ENCODE measurements at regions not wholly inside any gene's neighbourhood (a gene's known extent, or its start where the extent isn't known, plus 50 kb on each side); places are given as distances from the start of the nearest gene placed in this dataset.

DNA sequence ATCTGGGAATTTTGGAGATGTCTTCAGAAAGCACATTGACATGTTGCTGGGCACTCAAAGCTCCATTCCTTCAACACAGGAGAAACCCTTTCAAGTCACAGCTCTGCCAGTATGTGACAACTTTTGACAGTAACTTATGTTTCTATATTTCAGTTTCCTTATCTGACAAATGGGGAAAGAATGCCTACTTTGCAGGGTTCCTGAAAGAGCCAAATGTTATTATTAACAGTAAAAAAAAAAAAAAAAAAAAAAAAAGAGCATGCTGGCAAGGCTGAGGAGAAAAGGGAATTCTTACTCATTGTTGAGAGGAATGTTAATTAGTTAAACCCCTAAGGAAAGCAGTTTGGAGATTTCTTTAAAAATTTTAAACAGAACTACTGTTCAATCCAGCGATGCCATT lies 272.5 kb upstream of the TGFBR2 start:
- H3K27ac ChIP-seq = no peak overlapping the region
- H3K27me3 ChIP-seq = no peaks in the 10 kb centered on the region
- TF ChIP-seq POLR2A (IDR thresholded peaks at IDR 0.05) (no peak), POLR2AphosphoS5 (IDR thresholded peaks at IDR 0.05; ENCODE audit: insufficient read depth in 1 of 2, low read depth in 1 of 2) (no peak)
- TF ChIP-seq, protein P1, sequence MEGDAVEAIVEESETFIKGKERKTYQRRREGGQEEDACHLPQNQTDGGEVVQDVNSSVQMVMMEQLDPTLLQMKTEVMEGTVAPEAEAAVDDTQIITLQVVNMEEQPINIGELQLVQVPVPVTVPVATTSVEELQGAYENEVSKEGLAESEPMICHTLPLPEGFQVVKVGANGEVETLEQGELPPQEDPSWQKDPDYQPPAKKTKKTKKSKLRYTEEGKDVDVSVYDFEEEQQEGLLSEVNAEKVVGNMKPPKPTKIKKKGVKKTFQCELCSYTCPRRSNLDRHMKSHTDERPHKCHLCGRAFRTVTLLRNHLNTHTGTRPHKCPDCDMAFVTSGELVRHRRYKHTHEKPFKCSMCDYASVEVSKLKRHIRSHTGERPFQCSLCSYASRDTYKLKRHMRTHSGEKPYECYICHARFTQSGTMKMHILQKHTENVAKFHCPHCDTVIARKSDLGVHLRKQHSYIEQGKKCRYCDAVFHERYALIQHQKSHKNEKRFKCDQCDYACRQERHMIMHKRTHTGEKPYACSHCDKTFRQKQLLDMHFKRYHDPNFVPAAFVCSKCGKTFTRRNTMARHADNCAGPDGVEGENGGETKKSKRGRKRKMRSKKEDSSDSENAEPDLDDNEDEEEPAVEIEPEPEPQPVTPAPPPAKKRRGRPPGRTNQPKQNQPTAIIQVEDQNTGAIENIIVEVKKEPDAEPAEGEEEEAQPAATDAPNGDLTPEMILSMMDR (IDR thresholded peaks at IDR 0.05) = no peak
- no peaks in the 10 kb centered on the region for H3K9me3 ChIP-seq
- no peaks in the 10 kb centered on the region for H3K4me1 ChIP-seq
- no peaks in the 10 kb centered on the region for H3K36me3 ChIP-seq
- intact Hi-C loops (cut with DNase I) = no loop called here
- no peak for DNase-seq (ENCODE audit: extremely low spot score in 2 of 2)
- H3K4me3 ChIP-seq = no peak overlapping the region

DNA sequence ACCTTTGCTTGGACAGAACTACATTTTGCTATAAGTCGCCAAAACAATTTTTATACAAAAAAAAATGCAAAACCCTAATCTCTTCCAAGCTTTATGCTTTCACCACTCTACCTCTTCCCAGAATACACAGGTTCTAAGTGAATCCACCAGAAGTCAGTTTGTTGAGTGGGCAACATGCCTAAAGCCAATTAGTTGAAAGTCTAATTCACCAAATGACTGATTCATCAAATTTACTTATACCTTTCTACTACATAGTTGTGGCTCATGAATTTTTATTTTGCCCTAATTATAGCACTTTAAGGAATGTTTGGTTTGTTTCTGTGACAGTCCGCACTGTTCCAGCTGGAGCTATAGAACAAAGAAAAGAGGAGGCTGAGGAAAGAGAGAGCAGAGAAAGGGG lies 265.9 kb upstream of the TGFBR2 start:
- Histone ChIP-seq H3K27me3 (no peaks in the 10 kb centered on the region), H3K27ac (no peak overlapping the region), H3K4me1 (peaks cover 29% of the 10 kb centered on the region), H3K9me3 (no peaks in the 10 kb centered on the region), H3K36me3 (no peaks in the 10 kb centered on the region), H3K4me3 (no peak overlapping the region)
- intact Hi-C loops (cut with DNase I) = no loop called here
- TF ChIP-seq POLR2AphosphoS5 (IDR thresholded peaks at IDR 0.05; ENCODE audit: insufficient read depth in 1 of 2, low read depth in 1 of 2) (no peak), POLR2A (IDR thresholded peaks at IDR 0.05) (no peak)
- TF ChIP-seq, protein P1 (IDR thresholded peaks at IDR 0.05) = no peak
- DNase-seq (ENCODE audit: extremely low spot score in 2 of 2) = no peak

DNA sequence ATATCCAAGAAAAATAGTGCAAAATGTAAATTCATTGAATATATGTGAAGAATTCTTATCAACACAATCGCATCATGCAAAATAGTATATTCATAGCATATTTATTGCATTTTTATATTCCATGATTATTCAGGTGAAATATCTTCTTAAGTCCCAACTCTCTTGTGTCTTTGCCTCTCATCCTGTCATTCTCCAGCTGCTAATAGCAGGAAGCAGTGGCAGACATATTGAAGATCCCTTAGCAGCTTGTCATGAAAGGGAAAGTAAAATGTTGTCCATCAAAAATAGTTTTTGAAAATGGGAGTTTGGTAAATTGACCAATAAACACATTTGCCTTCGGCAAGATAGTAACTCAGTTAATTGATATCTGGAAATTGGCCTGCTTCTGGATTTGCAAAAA lies 265.3 kb upstream of the TGFBR2 start:
- no peak for DNase-seq (ENCODE audit: extremely low spot score in 2 of 2)
- Histone ChIP-seq H3K9me3 (no peaks in the 10 kb centered on the region), H3K4me1 (peaks cover 32% of the 10 kb centered on the region), H3K27me3 (no peaks in the 10 kb centered on the region), H3K27ac (no peak overlapping the region), H3K36me3 (no peaks in the 10 kb centered on the region), H3K4me3 (no peak overlapping the region)
- intact Hi-C loops (cut with DNase I) = no loop called here
- TF ChIP-seq POLR2AphosphoS5 (IDR thresholded peaks at IDR 0.05; ENCODE audit: insufficient read depth in 1 of 2, low read depth in 1 of 2) (no peak), POLR2A (IDR thresholded peaks at IDR 0.05) (no peak)
- TF ChIP-seq, protein P1 (IDR thresholded peaks at IDR 0.05) = no peak

DNA sequence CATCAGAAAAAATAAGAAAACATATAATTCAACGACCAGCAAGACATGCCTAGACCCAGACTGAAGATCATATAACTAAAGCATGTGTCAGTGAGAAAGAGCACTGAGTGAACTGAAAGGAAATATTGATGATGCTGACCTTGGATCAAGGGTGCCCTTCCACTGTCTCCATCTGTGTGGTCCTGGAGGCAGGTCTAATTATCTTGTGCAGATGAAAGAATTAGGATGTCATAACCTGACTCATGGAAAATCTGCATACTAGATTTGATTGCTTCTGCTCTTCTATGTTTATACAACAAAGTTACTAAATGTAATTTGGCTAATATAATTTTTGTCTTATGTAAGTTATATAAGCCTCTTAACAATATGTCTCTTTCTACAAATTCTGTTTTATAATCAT lies 264.6 kb upstream of the TGFBR2 start:
- peaks cover 32% of the 10 kb centered on the region for H3K4me1 ChIP-seq
- DNase-seq (ENCODE audit: extremely low spot score in 2 of 2) = no peak
- no peak overlapping the region for H3K4me3 ChIP-seq
- no peaks in the 10 kb centered on the region for H3K9me3 ChIP-seq
- no peaks in the 10 kb centered on the region for H3K36me3 ChIP-seq
- TF ChIP-seq, protein P1 (IDR thresholded peaks at IDR 0.05) = no peak
- TF ChIP-seq POLR2AphosphoS5 (IDR thresholded peaks at IDR 0.05; ENCODE audit: insufficient read depth in 1 of 2, low read depth in 1 of 2) (no peak), POLR2A (IDR thresholded peaks at IDR 0.05) (no peak)
- H3K27me3 ChIP-seq = no peaks in the 10 kb centered on the region
- intact Hi-C loops (cut with DNase I) = no loop called here
- peak overlapping the region; percentile 38 for H3K27ac ChIP-seq

DNA sequence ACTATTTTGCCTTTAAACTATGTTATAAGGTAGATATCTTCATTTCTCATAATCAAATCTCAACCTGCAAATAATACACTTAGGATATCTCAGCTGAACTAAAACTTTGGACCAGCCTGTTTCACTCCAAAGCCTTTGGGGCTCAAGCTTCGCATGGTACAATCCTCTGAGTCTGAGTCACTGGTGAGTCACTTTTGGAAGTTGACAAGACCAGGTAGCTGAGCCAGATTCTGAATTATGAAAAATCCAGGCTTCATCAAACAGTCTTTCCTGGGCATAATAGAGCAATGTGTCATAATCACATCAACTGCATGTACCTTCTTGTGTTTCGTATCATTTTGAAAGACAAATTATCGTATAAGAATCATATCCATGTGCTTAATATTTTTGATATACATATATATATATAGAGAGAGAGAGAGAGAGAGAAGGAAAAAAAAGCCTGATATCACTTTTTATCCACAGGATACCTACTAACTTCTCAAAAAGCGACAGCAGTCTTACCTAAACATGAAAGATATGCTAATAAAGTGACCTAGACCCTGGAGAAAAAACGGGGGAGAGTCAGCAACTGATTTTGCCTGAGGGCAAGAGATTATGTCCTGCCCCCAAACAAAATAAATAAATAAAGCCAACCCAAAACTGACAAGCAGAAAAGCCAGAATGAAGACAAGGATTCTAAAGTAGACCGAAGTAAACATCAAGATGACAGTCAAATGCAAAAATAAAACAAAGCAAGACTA lies 263.9 kb upstream of the TGFBR2 start:
- intact Hi-C loops (cut with DNase I) = no loop called here

More for the DNA sequence above, 263.9 kb upstream of the TGFBR2 start:
- H3K4me3 ChIP-seq = no peak overlapping the region
- H3K27ac ChIP-seq = peak overlapping the region; percentile 57
- no peaks in the 10 kb centered on the region for H3K36me3 ChIP-seq
- no peaks in the 10 kb centered on the region for H3K27me3 ChIP-seq
- H3K9me3 ChIP-seq = no peaks in the 10 kb centered on the region
- TF ChIP-seq, protein P1 (IDR thresholded peaks at IDR 0.05) = no peak
- peak; percentile 37 to 95 for TF ChIP-seq POLR2AphosphoS5 (IDR thresholded peaks at IDR 0.05; ENCODE audit: insufficient read depth in 1 of 2, low read depth in 1 of 2)
- peaks cover 32% of the 10 kb centered on the region for H3K4me1 ChIP-seq
- no peak for DNase-seq (ENCODE audit: extremely low spot score in 2 of 2)
